HG03558 (cell line): ENCODE measurements at regions not wholly inside any gene's neighbourhood (a gene's known extent, or its start where the extent isn't known, plus 50 kb on each side); places are given as distances from the start of the nearest gene placed in this dataset.

Experiments
- ATAC-seq: cut with Tn5 transposase; IDR thresholded peaks from one replicate; pipeline ENCODE4 v1.9.1; 2021; ENCODE audit warnings: moderate number of reproducible peaks; ENCODE audit not compliant: unreplicated experiment; ENCODE audit errors: extremely low read depth

DNA sequence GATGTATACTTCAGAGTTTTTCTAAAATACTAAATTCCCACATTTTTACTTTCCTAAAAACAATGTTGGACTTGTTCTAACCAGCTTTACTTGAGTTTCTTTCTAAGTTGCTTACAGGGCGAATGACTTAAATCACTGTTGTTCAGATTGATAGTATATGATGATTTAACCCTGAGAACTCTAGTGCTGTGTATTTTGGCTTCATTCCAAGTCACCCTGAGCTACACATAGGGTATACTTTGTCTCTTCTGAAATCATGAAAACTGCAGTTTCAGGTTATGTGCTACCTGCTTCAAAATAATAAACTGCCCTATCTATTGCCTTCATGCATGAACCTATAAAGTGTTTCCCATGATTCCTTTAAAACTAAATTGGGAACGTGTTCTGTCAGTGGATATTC lies 162.5 kb upstream of the PDE3A start:
- ATAC-seq: no peak

DNA sequence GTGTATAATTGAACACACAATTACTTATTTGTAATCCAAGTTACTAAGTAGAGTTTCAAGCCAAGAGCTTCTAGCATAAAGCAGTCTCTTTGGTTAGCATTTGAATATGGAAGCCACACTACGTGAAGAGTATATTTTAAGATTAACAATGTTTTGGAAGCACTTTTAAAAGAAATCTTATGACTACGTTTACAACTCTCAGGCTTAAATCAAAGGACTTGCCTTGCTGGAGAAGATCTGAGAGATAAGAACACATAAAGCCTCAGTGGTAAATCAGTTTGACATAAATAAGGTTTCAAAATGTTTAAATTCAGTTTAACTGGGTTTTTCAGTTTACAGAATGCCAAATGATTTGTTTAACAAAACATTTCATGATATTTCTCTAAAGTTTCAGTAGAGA lies 161.9 kb upstream of the PDE3A start:
- no peak for ATAC-seq

DNA sequence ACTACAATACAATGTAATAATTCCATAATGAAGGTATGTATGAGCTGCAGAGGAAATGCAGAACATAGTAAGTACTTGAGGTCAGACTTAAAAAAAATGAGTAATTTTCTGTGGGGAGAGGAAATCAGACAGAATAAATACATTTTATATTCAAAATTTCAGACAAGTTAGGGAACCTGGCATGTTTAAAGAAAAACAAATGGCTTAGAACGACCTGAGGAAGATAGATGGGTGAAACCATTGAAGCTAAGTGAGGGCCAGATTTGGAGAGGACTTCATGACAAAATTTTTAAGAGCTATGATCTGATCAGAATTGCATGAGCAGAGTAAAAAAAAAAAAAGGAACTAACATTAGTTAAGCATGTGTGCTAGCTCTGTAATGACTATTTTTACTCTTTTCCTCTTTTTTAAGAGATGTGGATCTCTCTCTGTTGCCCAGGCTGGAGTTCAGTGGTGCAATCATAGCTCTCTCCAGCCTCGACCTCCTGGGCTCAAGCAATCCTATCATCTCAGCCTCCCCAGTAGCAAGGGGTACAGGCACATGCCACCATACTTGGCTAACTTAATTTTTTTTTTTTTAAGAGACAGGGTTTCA lies 157.6 kb upstream of the PDE3A start:
- no peak for ATAC-seq

DNA sequence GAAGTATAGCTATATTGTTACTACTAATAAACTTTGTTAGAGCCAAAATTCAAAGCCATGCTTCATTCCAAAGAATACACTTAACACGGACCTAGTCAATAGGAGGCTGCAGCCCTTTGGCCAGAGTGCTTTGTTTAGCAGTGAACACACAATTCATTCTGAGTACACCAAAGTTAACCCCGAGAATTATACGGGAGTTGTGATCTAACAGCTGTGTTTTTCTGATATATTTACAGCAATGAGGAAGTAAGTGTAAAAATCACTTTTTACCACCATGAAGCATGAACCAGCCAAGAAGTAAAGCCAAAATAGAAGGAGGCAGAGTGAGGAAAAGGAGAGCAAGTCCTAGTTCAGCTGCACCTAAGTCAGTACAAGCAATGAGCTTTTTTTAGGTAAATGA lies 156.8 kb upstream of the PDE3A start:
- no peak for ATAC-seq

DNA sequence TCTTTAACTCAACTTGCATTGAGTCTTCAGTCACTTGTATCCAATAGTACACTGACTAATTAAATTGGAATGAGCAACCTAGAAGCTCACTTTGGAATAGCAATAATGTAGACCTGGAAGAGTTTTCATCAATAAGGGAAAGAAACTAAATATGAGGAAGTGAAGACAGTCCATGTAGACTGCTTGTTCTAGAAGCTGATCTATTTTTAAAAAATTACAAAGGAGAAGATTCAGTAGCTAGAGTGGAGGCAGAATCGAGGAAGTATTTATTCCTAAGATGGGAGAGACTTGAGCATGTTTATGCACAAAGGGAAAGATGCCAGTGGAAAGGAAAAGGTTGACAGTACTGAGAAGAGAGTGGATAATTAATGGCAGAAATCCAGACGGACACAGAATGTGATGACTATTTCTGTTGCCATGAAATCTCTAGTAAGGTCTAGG lies 156.3 kb upstream of the PDE3A start:
- no peak for ATAC-seq

DNA sequence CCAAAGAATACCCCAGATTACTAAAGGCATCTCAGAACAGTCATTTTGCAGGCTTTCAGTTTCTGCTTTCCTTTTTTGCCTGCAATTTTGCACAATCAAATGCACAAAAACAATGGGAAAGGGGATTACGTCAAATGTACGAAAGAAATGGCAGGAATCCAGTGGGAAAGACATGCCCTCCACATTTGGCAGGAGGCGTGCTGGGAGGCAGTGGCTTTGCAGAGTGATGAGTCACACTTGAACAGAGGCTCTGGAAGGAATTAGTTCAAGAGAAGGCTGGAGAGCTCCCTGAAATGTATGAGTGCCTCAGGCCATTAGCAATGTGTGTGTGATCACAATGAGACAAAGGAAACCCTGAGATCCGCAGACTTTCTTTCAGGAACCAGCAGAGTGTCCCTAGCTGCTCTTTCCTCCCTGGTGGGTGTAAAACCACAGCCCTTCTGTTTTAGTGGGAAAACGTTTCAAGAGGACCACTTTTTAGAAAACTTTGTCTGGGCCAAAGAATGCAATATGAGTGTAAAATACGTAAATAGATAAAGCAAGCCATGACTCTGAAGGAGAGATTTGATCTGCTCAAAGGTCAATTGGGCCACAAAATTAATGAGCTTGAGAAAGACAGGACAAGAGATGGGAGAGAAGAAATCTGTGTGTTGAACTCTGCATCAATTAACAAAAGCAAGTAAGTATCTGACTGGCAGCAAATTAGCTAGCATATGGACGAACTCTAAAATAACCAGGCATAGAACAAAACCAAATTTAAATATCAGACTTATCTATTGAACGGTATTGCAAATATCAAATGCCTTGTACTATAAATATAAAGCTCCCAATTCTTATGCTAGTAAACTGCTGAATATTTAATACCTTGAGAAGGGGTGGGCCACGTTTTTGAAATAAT lies 155.4 kb upstream of the PDE3A start:
- no peak for ATAC-seq

DNA sequence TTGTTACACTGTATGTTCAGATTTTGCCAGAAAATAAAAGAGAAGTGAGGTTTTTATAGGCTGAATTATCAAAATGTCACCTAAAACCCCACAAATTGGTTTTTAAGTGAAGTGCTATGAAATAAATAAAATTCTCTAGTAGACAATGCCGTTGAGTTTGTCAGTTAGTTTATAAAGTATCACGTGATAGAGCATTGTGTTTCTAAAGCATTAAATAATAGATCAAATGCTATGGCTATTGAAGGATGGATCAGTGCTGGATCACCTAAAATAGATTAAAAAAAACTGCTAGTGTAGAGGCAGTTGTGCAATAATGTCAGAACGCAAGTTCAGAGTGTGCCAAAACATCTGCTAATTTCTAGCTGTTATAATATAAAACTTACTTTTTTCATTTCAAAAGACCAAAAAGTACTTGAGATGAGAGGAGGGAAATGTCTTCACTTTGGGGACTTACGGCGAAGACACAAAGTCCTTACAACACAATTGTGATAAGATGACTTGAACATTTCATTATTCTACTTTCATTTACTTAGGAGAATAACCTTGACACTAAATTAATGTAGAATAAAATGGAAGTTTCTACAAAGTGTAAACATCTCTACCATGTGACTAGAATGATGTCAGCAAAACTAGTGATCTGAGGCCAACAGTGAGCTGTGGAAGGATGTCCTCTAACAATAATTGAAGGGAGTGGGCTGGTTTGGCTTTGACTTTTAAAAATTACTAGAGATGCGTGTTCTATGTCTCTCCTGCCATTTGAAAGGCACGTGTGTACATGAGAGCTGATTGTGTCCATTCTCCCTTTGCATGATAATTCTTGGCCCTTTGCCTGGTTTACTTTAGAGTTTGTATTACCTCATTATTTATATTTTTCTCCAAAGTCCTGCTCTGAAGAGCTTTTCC lies 154.4 kb upstream of the PDE3A start:
- ATAC-seq: no peak

DNA sequence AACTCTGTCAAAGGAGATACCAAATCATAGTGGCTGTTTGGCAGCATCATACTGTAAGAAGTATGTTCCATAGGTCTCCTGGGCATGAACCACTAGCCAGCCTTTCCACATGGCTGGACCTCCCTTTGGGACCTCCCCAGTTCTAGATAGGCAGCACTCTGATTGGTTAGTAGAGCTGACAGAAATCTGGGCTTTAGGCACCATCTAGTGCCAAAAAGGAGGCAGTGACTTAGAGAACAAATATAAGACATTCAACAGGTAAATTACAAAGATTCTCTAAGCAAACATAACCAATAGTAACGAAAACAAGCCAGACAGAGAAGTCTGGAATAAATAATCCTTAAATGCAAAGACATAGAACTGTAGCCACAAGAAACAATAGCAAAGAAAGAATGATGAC lies 148.0 kb upstream of the PDE3A start:
- ATAC-seq: no peak

DNA sequence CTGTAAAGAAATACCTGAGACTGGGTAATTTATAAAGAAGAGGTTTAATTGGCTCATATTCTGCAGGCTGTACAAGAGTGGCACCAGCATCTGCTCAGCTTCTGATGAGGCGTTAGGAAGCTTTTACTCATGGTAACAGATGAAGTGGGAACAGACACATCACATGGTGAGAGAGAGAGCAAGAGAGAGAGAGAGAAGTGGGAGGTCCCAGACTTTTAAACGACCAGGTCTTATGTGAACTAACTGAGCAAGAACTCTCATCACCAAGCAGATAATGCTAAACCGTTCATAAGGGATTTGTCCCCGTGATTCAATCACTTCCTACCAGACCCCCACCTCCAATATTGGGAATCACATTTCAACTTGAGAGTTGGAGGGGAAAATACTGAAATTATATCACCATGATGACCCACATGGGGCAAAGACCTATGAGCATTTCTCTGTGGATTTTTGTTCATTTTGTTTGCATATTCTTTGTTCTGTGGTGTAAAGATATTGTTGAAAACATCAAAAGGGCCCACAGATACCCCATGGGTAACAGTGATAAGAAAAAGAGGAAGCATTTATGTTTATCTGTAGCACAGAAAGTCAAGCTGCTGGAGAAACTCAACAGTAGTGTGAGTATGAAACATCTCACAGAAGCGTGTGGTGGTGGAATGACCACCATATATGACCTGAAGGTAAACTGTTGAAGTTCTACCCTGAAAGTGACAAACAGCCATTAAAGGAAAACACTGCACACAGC lies 135.2 kb upstream of the PDE3A start:
- no peak for ATAC-seq

DNA sequence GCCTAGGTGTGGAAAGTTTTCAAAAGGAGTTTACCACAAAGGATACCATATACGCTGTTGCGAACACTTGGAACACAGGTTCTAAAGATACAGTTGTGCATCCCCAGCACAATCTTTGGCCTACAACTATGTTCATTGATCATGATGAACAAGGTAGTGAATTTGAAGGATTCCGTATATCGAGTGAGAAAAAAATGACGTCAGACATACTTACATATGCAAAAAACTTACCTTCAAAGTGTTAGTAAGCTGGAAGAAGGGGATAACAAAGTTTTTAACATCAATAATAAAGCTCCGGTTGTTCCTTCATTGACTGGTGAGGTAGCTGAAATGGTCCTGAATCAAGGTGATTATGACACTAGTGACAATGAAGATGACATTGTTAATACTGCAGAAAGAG lies 133.9 kb upstream of the PDE3A start:
- no peak for ATAC-seq

DNA sequence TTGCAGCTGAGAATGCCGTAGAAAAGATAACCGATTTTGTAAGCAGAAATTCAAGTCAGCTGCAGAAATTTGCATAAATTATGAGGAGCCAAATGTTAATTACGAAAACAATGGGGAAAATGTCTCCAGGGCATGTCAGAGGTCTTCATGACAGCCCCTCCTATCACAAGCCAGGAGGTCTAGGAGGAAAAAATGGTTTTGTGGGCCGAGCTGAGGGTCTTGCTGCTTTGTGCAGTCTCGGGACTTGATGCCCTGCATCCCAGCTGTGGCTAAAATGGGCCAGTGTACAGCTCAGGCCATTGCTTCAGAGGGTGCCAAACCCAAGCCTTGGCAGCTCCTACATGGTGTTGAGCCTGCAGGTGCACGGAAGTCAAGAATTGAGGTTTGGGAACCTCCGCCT lies 131.2 kb upstream of the PDE3A start:
- no peak for ATAC-seq

DNA sequence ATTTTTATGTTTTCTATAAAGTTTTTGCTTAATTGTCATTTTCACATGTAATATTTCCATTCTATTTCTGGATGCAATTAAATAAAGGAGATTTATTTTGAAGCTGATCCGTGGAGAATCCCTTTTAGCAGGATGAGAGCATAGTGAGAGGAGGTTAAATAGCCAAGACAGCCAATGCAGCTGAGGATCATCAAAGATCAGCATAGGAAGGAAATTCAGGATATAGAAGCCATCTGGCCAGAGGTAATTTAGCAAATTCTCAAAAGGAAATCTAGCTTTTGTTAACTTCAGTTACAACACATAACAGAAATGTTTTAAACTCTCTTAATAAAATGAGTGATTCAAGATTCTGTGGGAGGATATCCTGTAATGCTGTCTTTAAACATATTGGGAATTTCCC lies 122.8 kb upstream of the PDE3A start:
- ATAC-seq: no peak

DNA sequence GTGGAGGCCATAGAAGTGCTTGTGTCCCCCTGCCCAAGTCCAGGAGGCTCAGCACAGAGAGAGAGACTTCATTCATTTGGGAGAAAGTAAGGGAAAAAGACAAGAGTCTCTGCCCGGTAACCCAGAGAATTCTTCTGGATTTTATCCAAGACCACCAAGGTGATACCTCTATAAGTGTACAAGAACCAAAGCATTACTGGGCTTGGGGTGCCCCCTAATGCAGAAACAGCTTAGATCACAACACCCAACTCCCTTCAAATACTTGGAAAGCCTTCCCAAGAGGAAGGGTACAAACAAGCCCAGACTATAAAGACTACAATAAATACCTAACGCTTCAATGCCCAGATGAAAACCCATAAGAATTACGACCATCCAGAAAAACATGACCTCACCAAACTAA lies 119.7 kb upstream of the PDE3A start:
- no peak for ATAC-seq

DNA sequence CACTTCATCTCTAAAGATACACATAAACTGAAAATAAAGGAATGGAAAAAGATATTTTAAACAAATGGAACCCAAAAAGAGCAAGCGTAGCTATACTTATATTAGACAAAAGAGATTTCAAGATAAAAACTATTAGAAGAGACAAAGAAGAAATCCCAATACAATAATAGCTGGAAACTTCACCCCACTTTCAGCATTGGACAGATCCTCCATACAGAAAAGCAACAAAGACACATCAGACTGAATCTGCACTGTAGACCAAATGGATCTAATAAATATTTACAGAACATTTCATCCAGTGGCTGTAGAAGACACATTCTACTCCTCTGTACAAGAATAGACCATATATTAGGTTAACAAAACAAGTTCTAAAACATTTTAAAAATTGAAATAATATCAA lies 117.6 kb upstream of the PDE3A start:
- no peak for ATAC-seq

DNA sequence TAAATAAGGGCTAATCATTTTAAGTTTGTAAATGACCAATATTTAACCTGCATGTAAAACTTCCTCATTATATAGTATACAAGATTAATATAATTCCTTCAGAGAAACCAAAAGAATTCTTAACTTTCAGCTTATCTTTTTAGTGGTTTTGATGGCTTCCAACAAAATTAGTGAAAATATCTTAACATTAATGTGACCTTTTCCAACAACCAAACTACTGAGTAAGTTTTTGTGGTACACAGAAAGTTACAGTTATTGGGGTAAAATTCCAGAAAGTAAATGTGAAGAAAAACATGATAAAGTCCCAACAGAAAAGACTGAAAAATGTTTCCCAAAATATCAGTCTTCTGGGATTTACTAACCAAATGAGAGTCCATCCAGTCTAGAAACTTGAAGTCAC lies 111.0 kb upstream of the PDE3A start:
- no peak for ATAC-seq

DNA sequence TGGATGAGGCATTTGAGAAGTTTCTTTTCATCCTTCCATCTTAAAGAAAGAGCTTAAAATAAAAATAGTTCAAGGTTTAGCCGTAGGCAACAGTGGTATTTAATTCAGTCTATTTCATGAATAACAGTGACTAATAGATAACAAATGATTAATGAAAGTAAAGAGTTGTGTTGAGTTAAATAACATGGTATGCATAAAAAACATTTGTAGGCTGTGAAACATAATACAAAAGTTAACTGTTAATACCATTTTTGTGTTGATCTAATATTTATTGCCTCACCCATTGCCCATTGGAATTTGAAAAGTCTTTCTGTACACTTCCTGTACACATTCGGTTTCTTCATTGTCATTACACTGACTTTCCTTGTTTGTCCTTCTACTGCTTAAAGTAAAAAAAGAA lies 108.6 kb upstream of the PDE3A start:
- ATAC-seq: no peak

DNA sequence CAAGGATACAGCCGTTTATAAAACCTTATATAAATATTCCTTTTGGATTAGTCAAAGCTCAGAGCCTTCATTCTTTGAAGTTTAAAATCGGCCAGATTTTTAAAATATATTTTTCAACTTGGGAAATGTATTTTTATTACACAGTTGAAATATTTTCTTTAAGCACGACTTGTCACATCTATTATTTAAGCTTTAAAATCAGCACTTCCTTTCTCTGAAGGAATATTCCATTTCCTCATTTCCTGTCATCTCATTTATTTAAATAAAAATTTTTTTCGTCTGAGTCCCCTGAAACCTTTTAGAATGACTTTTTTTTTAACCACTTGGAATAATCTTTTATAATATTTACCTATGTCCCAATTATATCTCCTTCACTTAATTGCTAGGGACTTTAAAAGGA lies 107.5 kb upstream of the PDE3A start:
- no peak for ATAC-seq

DNA sequence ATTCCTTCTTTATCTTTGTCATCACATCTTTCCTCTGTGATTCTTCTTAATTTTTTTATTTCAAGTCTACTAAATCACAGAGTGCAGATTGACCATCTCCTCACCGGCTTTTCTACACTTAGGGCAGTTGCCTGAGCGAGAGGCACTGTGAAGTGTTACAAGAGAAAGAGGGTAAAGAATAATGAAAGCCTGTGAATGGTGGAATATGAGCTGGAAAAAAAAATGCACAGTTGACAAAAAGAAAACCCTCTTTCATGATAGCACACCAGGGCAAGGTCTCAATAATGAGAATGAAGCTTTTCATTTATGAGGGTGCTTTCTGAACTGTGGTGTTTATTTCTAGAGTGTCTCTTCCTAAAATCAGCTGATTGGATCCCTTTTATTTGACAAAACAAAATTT lies 106.2 kb upstream of the PDE3A start:
- ATAC-seq: no peak

DNA sequence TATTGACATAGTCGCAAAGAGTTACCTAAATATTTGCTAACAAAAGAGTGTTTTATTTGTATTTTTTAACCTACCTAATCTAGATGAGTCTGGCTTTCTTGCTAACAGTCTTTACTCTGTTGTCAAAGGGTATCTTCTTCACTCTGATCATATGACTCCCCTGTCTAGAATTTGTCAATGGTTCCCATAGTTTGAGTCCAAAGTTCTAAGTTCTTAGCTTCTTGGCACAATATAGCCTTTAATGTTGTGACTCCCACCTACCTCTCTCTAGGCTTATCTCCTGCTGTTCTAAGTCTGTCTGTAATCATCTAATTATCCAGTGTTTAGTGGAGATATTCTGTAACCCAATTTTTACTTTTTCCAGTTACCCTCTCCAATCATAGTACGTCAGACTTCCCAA lies 104.3 kb upstream of the PDE3A start:
- no peak for ATAC-seq

DNA sequence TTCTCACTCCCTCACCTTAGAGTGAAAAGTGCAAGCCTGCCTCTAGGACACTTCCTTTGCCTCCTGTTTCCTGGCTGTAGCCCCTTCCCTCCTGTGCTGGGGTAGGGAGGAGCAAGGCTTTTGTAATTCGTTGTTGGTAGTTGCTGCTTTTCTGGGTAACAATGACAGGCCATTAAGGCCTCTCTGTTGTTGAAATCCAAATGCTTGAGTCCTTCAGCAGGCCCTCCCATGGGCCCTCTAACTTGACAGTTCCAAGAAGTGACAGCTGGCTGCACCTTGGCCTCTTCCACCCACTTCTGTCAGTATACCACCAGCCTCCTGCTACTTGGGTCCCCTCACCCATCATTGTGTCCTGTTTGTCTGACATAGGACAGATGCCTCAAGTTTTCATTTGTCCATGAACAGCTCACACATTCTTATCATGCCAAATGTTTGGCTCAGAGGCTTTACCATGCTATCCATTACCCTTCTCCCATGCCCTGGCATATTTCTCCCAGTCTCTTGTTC lies 103.7 kb upstream of the PDE3A start:
- ATAC-seq: no peak
